Liver (tissue), 8 donors: ENCODE measurements at regions not wholly inside any gene's neighbourhood (a gene's known extent, or its start where the extent isn't known, plus 50 kb on each side); places are given as distances from the start of the nearest gene placed in this dataset.

Source experiments
- DNase-seq: peaks from one replicate; pipeline ENCODE4 v3.0.0-alpha.2; 2017; ENCODE audit warnings: low spot score
- H3K27ac ChIP-seq, 2 donors: one replicate each; pipeline ENCODE4 v1.7.0; 2013; ENCODE audit warnings: inconsistent platforms in 2 of 2, low read length in 2 of 2, control low read depth in 1 of 2, low read depth in 1 of 2, mild to moderate bottlenecking in 1 of 2
- H3K27me3 ChIP-seq, 4 donors: one replicate each; pipeline versions ENCODE4 v1.6.1 to v1.7.0; 2013; ENCODE audit warnings: low read length in 3 of 4, inconsistent platforms in 1 of 4, mild to moderate bottlenecking in 1 of 4, moderate library complexity in 1 of 4; ENCODE audit not compliant: control insufficient read depth in 4 of 4, insufficient read depth in 4 of 4
- H3K36me3 ChIP-seq, 4 donors: one replicate each; pipeline versions ENCODE4 v1.6.1 to v1.7.0; 2013; ENCODE audit warnings: low read length in 3 of 4, mild to moderate bottlenecking in 3 of 4, low read depth in 1 of 4, moderate library complexity in 1 of 4; ENCODE audit not compliant: control insufficient read depth in 4 of 4, insufficient read depth in 3 of 4
- H3K4me1 ChIP-seq, 4 donors: one replicate each; pipeline versions ENCODE4 v1.6.1 to v1.7.0; 2013; ENCODE audit warnings: low read length in 3 of 4, mild to moderate bottlenecking in 3 of 4, moderate library complexity in 1 of 4; ENCODE audit not compliant: control insufficient read depth in 4 of 4, insufficient read depth in 4 of 4
- H3K4me3 ChIP-seq, 3 donors: one replicate each; pipeline versions ENCODE4 v1.6.1 to v1.7.0; 2013; ENCODE audit warnings: low read length in 3 of 3, control low read depth in 1 of 3, low read depth in 1 of 3, mild to moderate bottlenecking in 1 of 3
- H3K9ac ChIP-seq, 2 donors: one replicate each; pipeline ENCODE4 v1.7.0; 2013; ENCODE audit warnings: low read length in 2 of 2, mild to moderate bottlenecking in 2 of 2, moderate library complexity in 2 of 2, control low read depth in 1 of 2, low read depth in 1 of 2
- H3K9me3 ChIP-seq, 4 donors: one replicate each; pipeline versions ENCODE4 v1.6.1 to v1.7.0; 2013; ENCODE audit warnings: low read length in 3 of 4; ENCODE audit not compliant: control insufficient read depth in 4 of 4
- ATF3 ChIP-seq: IDR thresholded peaks from 2 replicates; pipeline ENCODE4 v1.6.1; 2016; ENCODE audit warnings: antibody characterized with exemption
- EGR1 ChIP-seq, 2 donors: IDR thresholded peaks; 2 replicates each; pipeline ENCODE4 v1.6.1; 2016 to 2018; ENCODE audit warnings: antibody characterized with exemption in 2 of 2, low read depth in 2 of 2
- FOXA1 ChIP-seq: IDR thresholded peaks from 2 replicates; pipeline ENCODE4 v1.6.1; 2016; ENCODE audit warnings: antibody characterized with exemption
- FOXA2 ChIP-seq: IDR thresholded peaks from 2 replicates; pipeline ENCODE4 v1.6.1; 2016; ENCODE audit warnings: antibody characterized with exemption
- GABPA ChIP-seq, 2 donors: IDR thresholded peaks in 1 of 2; conservative IDR thresholded peaks in 1 of 2; 2 replicates each; pipeline ENCODE4 v1.6.1; 2016; ENCODE audit warnings: antibody characterized with exemption in 2 of 2, mild to moderate bottlenecking in 1 of 2, moderate library complexity in 1 of 2
- HNF4A ChIP-seq, 2 donors: conservative IDR thresholded peaks; 2 replicates each; pipeline ENCODE4 v1.6.1; 2016; ENCODE audit warnings: antibody characterized with exemption in 2 of 2, mild to moderate bottlenecking in 2 of 2
- HNF4G ChIP-seq: IDR thresholded peaks from 2 replicates; pipeline ENCODE4 v1.6.1; 2016; ENCODE audit warnings: antibody characterized with exemption
- JUND ChIP-seq, 2 donors: IDR thresholded peaks; 2 replicates each; pipeline ENCODE4 v1.6.1; 2016; ENCODE audit warnings: antibody characterized with exemption in 2 of 2
- MAX ChIP-seq: IDR thresholded peaks from 2 replicates; pipeline ENCODE4 v1.6.1; 2016; ENCODE audit warnings: antibody characterized with exemption
- NR2F2 ChIP-seq: IDR thresholded peaks from 2 replicates; pipeline ENCODE4 v1.6.1; 2016; ENCODE audit warnings: antibody characterized with exemption
- RAD21 ChIP-seq, 2 donors: IDR thresholded peaks; 2 replicates each; pipeline ENCODE4 v1.6.1; 2016; ENCODE audit warnings: antibody characterized with exemption in 2 of 2, mild to moderate bottlenecking in 2 of 2
- REST ChIP-seq: IDR thresholded peaks from 2 replicates; pipeline ENCODE4 v1.6.1; 2016; ENCODE audit warnings: antibody characterized with exemption, mild to moderate bottlenecking
- RXRA ChIP-seq, 2 donors: IDR thresholded peaks; 2 replicates each; pipeline ENCODE4 v1.6.1; 2017 to 2018; ENCODE audit warnings: antibody characterized with exemption in 2 of 2, mild to moderate bottlenecking in 1 of 2
- SP1 ChIP-seq: IDR thresholded peaks from 2 replicates; pipeline ENCODE4 v1.6.1; 2018; ENCODE audit warnings: antibody characterized with exemption, mild to moderate bottlenecking
- TAF1 ChIP-seq: conservative IDR thresholded peaks from 2 replicates; pipeline ENCODE4 v1.6.1; 2016; ENCODE audit warnings: antibody characterized with exemption, mild to moderate bottlenecking
- YY1 ChIP-seq: IDR thresholded peaks from 2 replicates; pipeline ENCODE4 v1.6.1; 2016; ENCODE audit warnings: antibody characterized with exemption, mild to moderate bottlenecking
- WGBS: extraction: QIAGEN DNeasy Blood & Tissue Kit; methylation state at CpG from one replicate; pipeline ENCODE4 v1.1.7; 2013; 5-methylcytosine and 5-hydroxymethylcytosine counted together
- TF ChIP-seq, protein P1 (sequence below): IDR thresholded peaks from 2 replicates; pipeline ENCODE4 v1.6.1; 2016; ENCODE audit warnings: antibody characterized with exemption
- TF ChIP-seq, protein P2 (sequence below): fragments of 150-350 bp; IDR thresholded peaks from 2 replicates; pipeline ENCODE4 v1.5.1; 2017; ENCODE audit warnings: improper control_type of control experiment, low read depth, low read length; ENCODE audit not compliant: missing input control
- donor health status: healthy.
- donor health status: healthy.
- donor health status: healthy.
- donor health status: healthy.
- donor health status: healthy.

GRCh38 chr13:38566519-38566918, 120.4 kb upstream of the FREM2 start:
- peaks cover 0 to 4% (median 2%) of the 10 kb centered on the region in 4 donors for H3K9me3 ChIP-seq
- H3K27ac ChIP-seq, result no peak overlapping the region
- peaks cover 0 to 4% (median 0%) of the 10 kb centered on the region in 4 donors for H3K27me3 ChIP-seq
- H3K4me3 ChIP-seq, result no peak overlapping the region
- TF ChIP-seq NR2F2 (no peak), FOXA1 (no peak), TAF1 (no peak), ATF3 (no peak), REST (no peak), SP1 (no peak), RAD21 (IDR thresholded peaks at IDR 0.05) (no peak), HNF4A (conservative IDR thresholded peaks at IDR 0.05) (no peak), JUND (IDR thresholded peaks at IDR 0.05) (no peak), HNF4G (no peak), MAX (no peak), GABPA (IDR thresholded peaks at IDR 0.05 in 1 of 2, conservative IDR thresholded peaks at IDR 0.05 in 1 of 2) (no peak), RXRA (IDR thresholded peaks at IDR 0.05) (no peak), FOXA2 (no peak)
- TF ChIP-seq, protein P1, sequence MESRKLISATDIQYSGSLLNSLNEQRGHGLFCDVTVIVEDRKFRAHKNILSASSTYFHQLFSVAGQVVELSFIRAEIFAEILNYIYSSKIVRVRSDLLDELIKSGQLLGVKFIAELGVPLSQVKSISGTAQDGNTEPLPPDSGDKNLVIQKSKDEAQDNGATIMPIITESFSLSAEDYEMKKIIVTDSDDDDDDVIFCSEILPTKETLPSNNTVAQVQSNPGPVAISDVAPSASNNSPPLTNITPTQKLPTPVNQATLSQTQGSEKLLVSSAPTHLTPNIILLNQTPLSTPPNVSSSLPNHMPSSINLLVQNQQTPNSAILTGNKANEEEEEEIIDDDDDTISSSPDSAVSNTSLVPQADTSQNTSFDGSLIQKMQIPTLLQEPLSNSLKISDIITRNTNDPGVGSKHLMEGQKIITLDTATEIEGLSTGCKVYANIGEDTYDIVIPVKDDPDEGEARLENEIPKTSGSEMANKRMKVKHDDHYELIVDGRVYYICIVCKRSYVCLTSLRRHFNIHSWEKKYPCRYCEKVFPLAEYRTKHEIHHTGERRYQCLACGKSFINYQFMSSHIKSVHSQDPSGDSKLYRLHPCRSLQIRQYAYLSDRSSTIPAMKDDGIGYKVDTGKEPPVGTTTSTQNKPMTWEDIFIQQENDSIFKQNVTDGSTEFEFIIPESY, result no peak
- TF ChIP-seq, protein P2, sequence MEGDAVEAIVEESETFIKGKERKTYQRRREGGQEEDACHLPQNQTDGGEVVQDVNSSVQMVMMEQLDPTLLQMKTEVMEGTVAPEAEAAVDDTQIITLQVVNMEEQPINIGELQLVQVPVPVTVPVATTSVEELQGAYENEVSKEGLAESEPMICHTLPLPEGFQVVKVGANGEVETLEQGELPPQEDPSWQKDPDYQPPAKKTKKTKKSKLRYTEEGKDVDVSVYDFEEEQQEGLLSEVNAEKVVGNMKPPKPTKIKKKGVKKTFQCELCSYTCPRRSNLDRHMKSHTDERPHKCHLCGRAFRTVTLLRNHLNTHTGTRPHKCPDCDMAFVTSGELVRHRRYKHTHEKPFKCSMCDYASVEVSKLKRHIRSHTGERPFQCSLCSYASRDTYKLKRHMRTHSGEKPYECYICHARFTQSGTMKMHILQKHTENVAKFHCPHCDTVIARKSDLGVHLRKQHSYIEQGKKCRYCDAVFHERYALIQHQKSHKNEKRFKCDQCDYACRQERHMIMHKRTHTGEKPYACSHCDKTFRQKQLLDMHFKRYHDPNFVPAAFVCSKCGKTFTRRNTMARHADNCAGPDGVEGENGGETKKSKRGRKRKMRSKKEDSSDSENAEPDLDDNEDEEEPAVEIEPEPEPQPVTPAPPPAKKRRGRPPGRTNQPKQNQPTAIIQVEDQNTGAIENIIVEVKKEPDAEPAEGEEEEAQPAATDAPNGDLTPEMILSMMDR, result no peak
- no peak for DNase-seq
- H3K9ac ChIP-seq, result no peak overlapping the region
- no peaks in the 10 kb centered on the region for H3K4me1 ChIP-seq
- 65% methylated on average over 3 of the region's 3 CpGs for WGBS
- H3K36me3 ChIP-seq, result no peaks in the 10 kb centered on the region

- H3K27me3 ChIP-seq, result peaks cover 0 to 3% (median 0%) of the 10 kb centered on the region in 4 donors
- peaks cover 0 to 6% (median 2%) of the 10 kb centered on the region in 4 donors for H3K9me3 ChIP-seq
- TF ChIP-seq FOXA2 (no peak), RAD21 (IDR thresholded peaks at IDR 0.05) (no peak), FOXA1 (no peak), HNF4A (conservative IDR thresholded peaks at IDR 0.05) (no peak), YY1 (no peak), TAF1 (no peak), NR2F2 (no peak), MAX (no peak), RXRA (IDR thresholded peaks at IDR 0.05) (no peak), GABPA (IDR thresholded peaks at IDR 0.05 in 1 of 2, conservative IDR thresholded peaks at IDR 0.05 in 1 of 2) (no peak), EGR1 (IDR thresholded peaks at IDR 0.05; ENCODE audit: low read depth in 2 of 2) (no peak), SP1 (no peak), ATF3 (no peak)
- TF ChIP-seq, protein P1, result no peak
- TF ChIP-seq, protein P2, result no peak
- no peak overlapping the region for H3K9ac ChIP-seq
- H3K27ac ChIP-seq, result no peak overlapping the region
- H3K4me1 ChIP-seq, result no peaks in the 10 kb centered on the region
- DNase-seq, result no peak
- no peak overlapping the region for H3K4me3 ChIP-seq
- H3K36me3 ChIP-seq, result no peaks in the 10 kb centered on the region
- 68% methylated on average over 1 of the region's 1 CpG for WGBS
These were observed 116.2 kb upstream of the FREM2 start for GRCh38 chr13:38570706-38571105.
